ENCODE measurements at regions not wholly inside any gene's neighbourhood (a gene's known extent, or its start where the extent isn't known, plus 50 kb on each side); places are given as distances from the start of the nearest gene placed in this dataset.

GRCh38 chr12:34289431-34290380, 267.4 kb downstream of the ALG10 start:
- Mint-ChIP-seq H3K4me3 (no peak overlapping the region), H3K27ac (no peak overlapping the region), H3K4me1 (no peaks in the 10 kb centered on the region), H3K27me3 (ENCODE audit: low read depth in 2 of 2) (no peaks in the 10 kb centered on the region), H3K9me3 (peaks cover 6 to 19% of the 10 kb centered on the region in 2 donors), H3K36me3 (peaks cover 9% of the 10 kb centered on the region)
- H3K36me3 ChIP-seq (ENCODE audit: control insufficient read depth, insufficient read depth, low read length), result no peaks in the 10 kb centered on the region
- WGBS (ENCODE audit: insufficient coverage), result 71% methylated on average over 49 of the region's 49 CpGs
- H3K27ac ChIP-seq (ENCODE audit: low read length), result no peak overlapping the region
- no peak for TF ChIP-seq CTCF (IDR thresholded peaks at IDR 0.05)
- no peak for DNase-seq
- H3K9me3 ChIP-seq (ENCODE audit: control insufficient read depth, insufficient read depth, low read length), result peaks cover 68% of the 10 kb centered on the region
- intact Hi-C loops (cut with micrococcal nuclease), result no loop called here
- ATAC-seq, result no peak
- H3K4me1 ChIP-seq (ENCODE audit: control insufficient read depth, insufficient read depth, low read length), result no peaks in the 10 kb centered on the region
- no peak overlapping the region for H3K4me3 ChIP-seq (ENCODE audit: low read length)
- H3K27me3 ChIP-seq (ENCODE audit: control insufficient read depth, insufficient read depth, low read length), result no peaks in the 10 kb centered on the region

GRCh38 chr12:34290381-34290995, 268.2 kb downstream of the ALG10 start:
- Mint-ChIP-seq H3K9me3 (peaks cover 6 to 22% of the 10 kb centered on the region in 2 donors), H3K4me3 (no peak overlapping the region), H3K36me3 (peaks cover 7% of the 10 kb centered on the region)

GRCh38 chr12:34291001-34291400, 268.7 kb downstream of the ALG10 start:
- H3K9me3 ChIP-seq (ENCODE audit: control insufficient read depth, insufficient read depth, low read length), result peaks cover 79% of the 10 kb centered on the region
- peaks cover 2% of the 10 kb centered on the region for H3K36me3 Mint-ChIP-seq
- no peak overlapping the region for H3K4me3 ChIP-seq (ENCODE audit: low read length)
- H3K36me3 ChIP-seq (ENCODE audit: control insufficient read depth, insufficient read depth, low read length), result no peaks in the 10 kb centered on the region
- no peaks in the 10 kb centered on the region for H3K27me3 ChIP-seq (ENCODE audit: control insufficient read depth, insufficient read depth, low read length)
- no peak for TF ChIP-seq CTCF (IDR thresholded peaks at IDR 0.05)
- H3K4me1 Mint-ChIP-seq, result no peaks in the 10 kb centered on the region
- intact Hi-C loops (cut with micrococcal nuclease), result no loop called here
- no peaks in the 10 kb centered on the region for H3K4me1 ChIP-seq (ENCODE audit: control insufficient read depth, insufficient read depth, low read length)
- H3K27me3 Mint-ChIP-seq (ENCODE audit: low read depth in 2 of 2), result no peaks in the 10 kb centered on the region
- peaks cover 6 to 24% of the 10 kb centered on the region in 2 donors for H3K9me3 Mint-ChIP-seq
- no peak overlapping the region for H3K27ac ChIP-seq (ENCODE audit: low read length)
- WGBS (ENCODE audit: insufficient coverage), result 81% methylated on average over 17 of the region's 17 CpGs
- DNase-seq (no peak), ATAC-seq (no peak)
- no peak overlapping the region for H3K4me3 Mint-ChIP-seq
- no peak overlapping the region for H3K27ac Mint-ChIP-seq

More at GRCh38 chr12:34290381-34290995, 268.2 kb downstream of the ALG10 start:
- Histone ChIP-seq H3K4me3 (ENCODE audit: low read length) (no peak overlapping the region), H3K9me3 (ENCODE audit: control insufficient read depth, insufficient read depth, low read length) (peaks cover 76% of the 10 kb centered on the region), H3K36me3 (ENCODE audit: control insufficient read depth, insufficient read depth, low read length) (no peaks in the 10 kb centered on the region), H3K27me3 (ENCODE audit: control insufficient read depth, insufficient read depth, low read length) (no peaks in the 10 kb centered on the region), H3K27ac (ENCODE audit: low read length) (no peak overlapping the region), H3K4me1 (ENCODE audit: control insufficient read depth, insufficient read depth, low read length) (no peaks in the 10 kb centered on the region)
- intact Hi-C loops (cut with micrococcal nuclease), result no loop called here
- Mint-ChIP-seq H3K4me1 (no peaks in the 10 kb centered on the region), H3K27me3 (ENCODE audit: low read depth in 2 of 2) (no peaks in the 10 kb centered on the region), H3K27ac (no peak overlapping the region)
- 69% methylated on average over 27 of the region's 27 CpGs for WGBS (ENCODE audit: insufficient coverage)
- no peak for TF ChIP-seq CTCF (IDR thresholded peaks at IDR 0.05)
- DNase-seq, result peak in 1 of 2 donors; percentile 7
- ATAC-seq, result no peak
